ES-I3 (cell line): ENCODE measurements at regions not wholly inside any gene's neighbourhood (a gene's known extent, or its start where the extent isn't known, plus 50 kb on each side); places are given as distances from the start of the nearest gene placed in this dataset.

ENCODE experiments used
- H3K36me3 ChIP-seq: 2 replicates; pipeline ENCODE4 v1.6.1; 2013; ENCODE audit warnings: mild to moderate bottlenecking, low read length, control low read depth, moderate library complexity; ENCODE audit not compliant: insufficient read depth
- H3K4me1 ChIP-seq: 2 replicates; pipeline ENCODE4 v1.6.1; 2013; ENCODE audit warnings: mild to moderate bottlenecking, control low read depth, low read length; ENCODE audit not compliant: insufficient read depth
- H3K9ac ChIP-seq: 2 replicates; pipeline ENCODE4 v1.6.1; 2013; ENCODE audit warnings: low read depth, mild to moderate bottlenecking, low read length, moderate library complexity
- H3K9me3 ChIP-seq: 2 replicates; pipeline ENCODE4 v1.6.1; 2013; ENCODE audit warnings: mild to moderate bottlenecking, low read length, moderate library complexity; ENCODE audit not compliant: control insufficient read depth, insufficient read depth

GRCh38 chr6:85172705-85173104, 277.2 kb upstream of the NT5E start:
- H3K36me3 ChIP-seq, result no peaks in the 10 kb centered on the region
- H3K9ac ChIP-seq, result no peak overlapping the region
- no peaks in the 10 kb centered on the region for H3K4me1 ChIP-seq
- no peaks in the 10 kb centered on the region for H3K9me3 ChIP-seq

DNA sequence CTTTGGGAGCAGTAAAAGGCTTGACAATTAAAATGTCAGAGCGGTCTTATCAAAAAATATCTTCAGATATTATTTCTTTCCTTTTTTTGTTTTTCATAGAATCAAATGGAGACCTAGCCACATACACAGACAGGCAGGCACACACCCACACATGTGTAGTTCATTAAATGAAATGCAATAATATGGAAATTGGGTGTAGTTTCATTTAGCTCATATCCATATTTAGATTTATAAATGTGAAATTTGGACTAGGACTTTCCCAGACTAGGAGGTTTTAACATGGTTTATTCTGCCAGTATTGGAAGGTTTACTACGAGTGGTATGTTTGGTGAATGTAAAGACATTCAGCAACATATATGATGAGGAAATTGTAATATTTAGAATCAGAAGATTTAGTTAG, 277.7 kb upstream of the NT5E start:
- Histone ChIP-seq H3K9ac (no peak overlapping the region), H3K36me3 (no peaks in the 10 kb centered on the region), H3K9me3 (no peaks in the 10 kb centered on the region), H3K4me1 (no peaks in the 10 kb centered on the region)

DNA sequence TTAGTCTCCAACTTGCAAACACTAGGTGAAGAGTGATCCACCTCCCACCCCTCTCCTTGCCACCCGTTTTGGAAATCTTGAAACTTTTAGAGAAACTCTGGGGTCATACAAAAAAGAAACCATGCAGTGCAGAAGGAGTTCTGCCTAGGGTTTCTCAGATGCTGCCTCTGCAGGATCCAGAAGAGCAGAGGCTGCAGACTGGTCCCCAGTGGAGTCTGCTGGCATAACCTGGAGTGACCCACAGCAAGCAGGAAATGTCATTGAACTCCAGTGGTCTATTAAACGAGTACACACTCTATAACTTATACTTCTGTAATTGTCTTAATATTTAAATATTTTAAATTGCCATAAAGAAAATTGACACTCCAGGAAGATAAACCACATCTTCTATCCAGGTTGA, 280.7 kb upstream of the NT5E start:
- H3K9me3 ChIP-seq, result no peaks in the 10 kb centered on the region
- H3K36me3 ChIP-seq, result no peaks in the 10 kb centered on the region
- no peak overlapping the region for H3K9ac ChIP-seq
- no peaks in the 10 kb centered on the region for H3K4me1 ChIP-seq

DNA sequence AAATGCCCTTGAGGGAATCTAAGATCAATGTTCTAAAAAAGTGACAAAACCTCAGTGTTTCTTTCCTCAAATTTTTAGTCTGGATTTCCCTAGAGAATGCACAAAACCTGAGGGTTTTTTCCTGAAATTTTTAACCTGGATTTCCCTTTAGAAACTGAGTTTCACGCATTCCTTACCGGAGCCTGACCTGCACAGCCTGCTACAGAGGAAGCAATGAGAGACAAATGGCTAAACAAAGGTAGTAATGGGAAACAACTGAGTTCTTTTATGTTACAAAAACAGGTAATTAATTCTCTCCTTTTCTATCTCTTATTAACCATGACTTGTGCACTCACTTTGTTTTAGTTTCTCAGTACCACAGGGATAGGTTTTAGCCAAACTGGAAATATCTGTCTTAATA, 281.7 kb upstream of the NT5E start:
- no peaks in the 10 kb centered on the region for H3K36me3 ChIP-seq
- no peaks in the 10 kb centered on the region for H3K4me1 ChIP-seq
- H3K9ac ChIP-seq, result no peak overlapping the region
- no peaks in the 10 kb centered on the region for H3K9me3 ChIP-seq

DNA sequence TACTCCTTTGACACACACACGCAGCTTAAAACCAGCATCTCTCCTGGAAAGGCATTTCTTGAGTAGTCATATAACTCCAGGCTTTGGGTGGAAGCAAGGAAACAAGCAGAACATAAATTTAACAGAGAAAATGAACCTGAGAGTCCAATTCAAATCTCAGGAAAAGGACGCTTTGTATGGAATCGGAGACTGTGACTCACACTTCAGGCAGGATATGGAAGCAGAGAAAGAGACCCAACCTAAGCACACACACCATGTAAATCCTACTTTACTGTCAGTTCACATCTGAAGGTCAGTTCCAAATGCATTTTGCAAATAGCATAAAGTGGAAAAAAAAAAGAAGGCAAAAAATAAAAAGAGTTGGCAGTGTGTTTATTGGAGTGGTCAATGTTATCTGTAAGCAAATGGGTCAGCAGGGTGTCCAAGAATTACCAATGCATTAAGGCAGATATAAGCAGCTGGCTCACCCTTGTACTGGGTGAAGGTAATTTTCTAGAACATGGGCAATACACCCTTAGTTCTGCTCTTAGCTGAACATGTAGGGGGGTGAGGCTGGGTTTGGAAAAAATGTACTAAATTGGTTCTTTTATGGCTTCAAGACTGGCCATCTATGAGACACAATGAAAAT, 283.7 kb upstream of the NT5E start:
- Histone ChIP-seq H3K9ac (no peak overlapping the region), H3K9me3 (no peaks in the 10 kb centered on the region), H3K36me3 (no peaks in the 10 kb centered on the region), H3K4me1 (no peaks in the 10 kb centered on the region)

DNA sequence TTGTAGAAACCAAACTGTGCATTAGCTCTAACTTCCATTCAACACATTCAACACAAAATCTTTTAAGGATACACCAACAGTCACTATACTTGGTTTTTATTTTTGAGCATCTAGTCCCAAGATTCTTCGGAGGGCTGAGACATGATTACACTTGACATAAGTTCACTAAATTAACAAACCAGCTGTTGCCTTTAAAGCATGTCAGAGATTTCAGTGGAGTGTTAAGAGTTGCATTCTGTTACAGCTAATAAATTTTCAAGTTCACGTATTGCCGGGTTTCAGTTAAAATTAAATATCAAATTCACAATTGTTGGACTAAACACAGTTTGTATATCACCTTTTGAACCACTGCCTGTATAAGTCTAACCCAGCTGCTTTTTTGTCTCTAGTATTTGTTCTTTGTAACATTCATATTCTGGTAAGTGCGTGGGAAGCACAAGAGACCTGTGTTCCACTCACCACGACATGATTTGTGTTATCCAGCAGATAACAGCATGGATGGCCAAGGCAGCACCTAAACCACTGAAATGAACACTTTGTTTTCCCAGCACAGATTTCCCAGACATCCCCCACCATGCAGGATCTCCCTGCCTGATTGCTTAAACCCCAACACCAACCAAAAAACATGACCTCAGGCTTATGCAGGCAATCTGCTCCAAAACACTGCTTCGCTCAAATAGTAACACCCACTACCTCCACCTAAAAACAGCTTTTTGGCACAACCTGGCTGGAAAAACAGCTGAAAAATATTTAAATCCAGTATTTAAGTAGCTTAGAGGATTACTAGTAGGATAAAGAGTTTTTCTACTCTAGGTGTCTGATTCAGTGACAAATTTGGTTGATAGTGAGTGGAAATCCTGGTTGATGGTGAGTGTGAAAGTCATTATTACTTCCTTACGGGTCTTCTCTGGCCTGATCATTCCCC, 286.5 kb upstream of the NT5E start:
- Histone ChIP-seq H3K9ac (no peak overlapping the region), H3K36me3 (no peaks in the 10 kb centered on the region), H3K9me3 (no peaks in the 10 kb centered on the region), H3K4me1 (no peaks in the 10 kb centered on the region)

DNA sequence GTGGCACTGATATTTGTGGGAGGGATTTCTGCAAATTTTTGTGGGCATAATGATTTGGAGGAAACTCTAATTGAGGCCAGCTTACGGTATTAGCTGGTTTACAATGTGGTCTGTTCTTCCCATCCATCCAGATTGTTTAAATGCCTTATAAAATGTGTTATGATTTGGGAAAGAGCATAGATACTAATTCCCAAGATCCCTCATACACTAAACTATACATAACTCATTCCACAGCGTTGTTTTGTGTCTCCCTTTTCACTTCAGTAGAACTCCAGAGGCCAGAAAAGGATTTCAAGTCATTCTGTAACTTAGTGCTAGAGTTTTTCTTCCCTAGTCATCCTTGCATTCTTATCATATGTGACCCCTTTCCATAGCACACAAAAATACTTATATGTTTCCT, 292.6 kb upstream of the NT5E start:
- H3K4me1 ChIP-seq, result no peaks in the 10 kb centered on the region
- H3K9ac ChIP-seq, result no peak overlapping the region
- no peaks in the 10 kb centered on the region for H3K36me3 ChIP-seq
- H3K9me3 ChIP-seq, result no peaks in the 10 kb centered on the region

DNA sequence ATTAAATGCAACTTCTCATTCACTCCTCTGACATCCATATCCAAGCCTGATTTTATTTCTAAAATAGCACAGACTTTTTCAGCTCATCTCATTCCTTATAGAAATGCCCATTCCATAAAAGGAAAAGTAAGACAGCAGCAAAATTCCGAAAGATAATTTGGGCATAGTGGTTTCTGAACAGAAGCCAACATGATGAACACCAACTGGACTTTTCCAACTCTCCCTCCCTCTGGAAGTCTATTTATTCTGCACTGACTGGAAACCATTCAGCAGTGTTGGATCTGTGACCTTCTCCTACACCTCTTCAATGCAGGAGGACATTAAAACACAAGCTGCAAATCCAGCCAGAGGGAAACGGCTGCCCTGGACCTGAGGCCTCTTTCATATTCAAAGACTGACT, 306.2 kb upstream of the NT5E start:
- H3K4me1 ChIP-seq, result no peaks in the 10 kb centered on the region
- H3K36me3 ChIP-seq, result no peaks in the 10 kb centered on the region
- H3K9me3 ChIP-seq, result no peaks in the 10 kb centered on the region
- no peak overlapping the region for H3K9ac ChIP-seq

DNA sequence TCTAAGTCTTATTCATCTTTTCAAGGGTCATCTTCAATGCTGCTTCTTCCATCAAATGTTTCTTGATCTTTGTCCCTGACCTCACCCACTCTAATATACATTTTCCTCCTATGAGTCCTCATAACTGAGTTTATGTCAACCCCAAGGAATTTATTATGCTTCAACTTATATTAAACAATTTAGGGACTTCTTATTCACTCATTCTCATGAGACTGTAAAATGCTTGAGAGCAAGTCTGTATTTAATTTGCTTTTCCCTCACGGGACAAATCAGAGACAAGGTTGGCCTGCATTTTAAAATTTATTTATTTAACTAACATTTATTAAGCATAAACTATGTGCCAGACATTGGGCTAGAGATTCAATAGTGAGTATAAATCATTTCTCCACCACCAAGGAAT, 312.0 kb upstream of the NT5E start:
- H3K4me1 ChIP-seq, result no peaks in the 10 kb centered on the region
- no peak overlapping the region for H3K9ac ChIP-seq
- no peaks in the 10 kb centered on the region for H3K36me3 ChIP-seq
- no peaks in the 10 kb centered on the region for H3K9me3 ChIP-seq

- Histone ChIP-seq H3K4me1 (no peaks in the 10 kb centered on the region), H3K9ac (no peak overlapping the region), H3K9me3 (no peaks in the 10 kb centered on the region), H3K36me3 (no peaks in the 10 kb centered on the region)
These were observed 313.6 kb upstream of the NT5E start for GRCh38 chr6:85136310-85136709.

GRCh38 chr6:85135376-85136094, 314.3 kb upstream of the NT5E start:
- H3K9ac ChIP-seq, result no peak overlapping the region
- H3K4me1 ChIP-seq, result no peaks in the 10 kb centered on the region
- no peaks in the 10 kb centered on the region for H3K36me3 ChIP-seq
- H3K9me3 ChIP-seq, result no peaks in the 10 kb centered on the region

DNA sequence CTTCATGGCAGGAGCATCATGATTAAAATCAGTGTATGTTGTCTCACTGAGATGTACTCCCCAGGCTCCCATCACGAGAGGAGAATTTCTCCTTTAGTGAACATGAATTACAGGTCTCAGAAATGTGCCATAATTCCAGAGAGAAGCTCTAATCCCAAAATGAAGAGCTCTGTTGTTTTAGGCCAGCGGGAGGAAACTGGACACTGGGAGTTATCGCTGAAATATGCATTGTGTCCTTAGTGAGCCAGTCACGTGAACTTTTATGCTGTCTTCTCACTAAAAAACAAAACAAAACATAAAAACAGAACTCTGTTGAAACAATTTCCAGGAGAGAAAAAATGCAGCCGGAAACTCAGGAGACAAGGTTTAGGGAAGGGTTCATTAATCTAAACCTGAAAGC, 315.7 kb upstream of the NT5E start:
- no peaks in the 10 kb centered on the region for H3K4me1 ChIP-seq
- no peaks in the 10 kb centered on the region for H3K9me3 ChIP-seq
- no peak overlapping the region for H3K9ac ChIP-seq
- no peaks in the 10 kb centered on the region for H3K36me3 ChIP-seq

- Histone ChIP-seq H3K9me3 (no peaks in the 10 kb centered on the region), H3K36me3 (no peaks in the 10 kb centered on the region), H3K4me1 (no peaks in the 10 kb centered on the region), H3K9ac (no peak overlapping the region)
These were observed 317.8 kb upstream of the NT5E start for GRCh38 chr6:85132091-85132490.

DNA sequence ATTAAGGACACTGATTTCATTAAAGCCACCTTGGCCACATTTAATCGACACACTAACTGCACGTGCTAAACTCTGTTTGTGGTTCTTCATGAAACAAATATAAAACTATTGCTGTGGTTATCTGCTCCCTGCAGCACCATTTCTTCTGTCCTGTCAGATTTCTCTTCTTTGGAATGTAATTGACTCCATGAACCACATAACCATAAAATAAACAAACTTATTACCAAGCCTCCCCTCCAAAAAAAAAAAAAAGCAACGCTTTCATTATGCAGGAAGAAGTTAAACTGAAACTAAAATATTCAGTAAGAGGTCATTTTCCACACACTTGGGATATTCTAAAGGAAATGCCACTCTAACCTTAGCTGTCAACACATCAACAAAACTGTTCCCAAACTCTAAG, 319.1 kb upstream of the NT5E start:
- H3K4me1 ChIP-seq, result no peaks in the 10 kb centered on the region
- no peaks in the 10 kb centered on the region for H3K36me3 ChIP-seq
- H3K9me3 ChIP-seq, result no peaks in the 10 kb centered on the region

DNA sequence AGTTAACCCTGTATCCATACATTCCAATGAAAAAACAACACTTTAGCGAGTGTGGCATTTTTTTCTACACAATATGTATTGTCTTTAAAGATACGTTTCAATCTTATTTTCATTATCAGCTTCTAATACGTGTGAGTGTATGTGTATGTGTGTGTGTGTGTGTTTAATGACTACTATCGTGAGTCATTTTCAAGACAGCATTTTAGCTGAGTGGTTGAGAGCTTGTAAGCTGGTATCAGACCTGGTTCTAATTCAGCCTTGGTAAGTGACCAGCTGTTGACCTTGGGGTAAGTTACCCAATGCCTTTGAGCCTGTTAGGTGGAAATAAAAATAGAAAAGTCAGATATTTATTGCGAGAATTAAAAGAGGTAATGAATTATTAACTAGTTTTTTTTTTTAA, 320.0 kb upstream of the NT5E start:
- H3K4me1 ChIP-seq, result no peaks in the 10 kb centered on the region
- no peaks in the 10 kb centered on the region for H3K36me3 ChIP-seq
- no peak overlapping the region for H3K9ac ChIP-seq
- H3K9me3 ChIP-seq, result no peaks in the 10 kb centered on the region

More for the DNA sequence above, 319.1 kb upstream of the NT5E start:
- no peak overlapping the region for H3K9ac ChIP-seq
